Body of pancreas (tissue), 4 donors: ENCODE measurements at regions not wholly inside any gene's neighbourhood (a gene's known extent, or its start where the extent isn't known, plus 50 kb on each side); places are given as distances from the start of the nearest gene placed in this dataset.
A peak's percentile ranks its signal among the peaks of the same experiment; 100 is the strongest.
"Not testable (repeated sequence)": the region's sequence is repeated elsewhere in the genome, so short reads cannot be mapped to it uniquely, and the experiment has no call there.

Source experiments
- ATAC-seq: fragments of 150-250 bp; one replicate; pipeline ENCODE4 v1.9.1; 2016
- DNase-seq, 4 donors: peaks; one replicate each; pipeline ENCODE4 v3.0.0-alpha.2; 2019
- H3K27ac ChIP-seq, 4 donors: fragments of 200-600 bp; sonication (generic); 1 replicate in 3 of 4; 2 replicates in 1 of 4; pipeline versions ENCODE4 v1.5.1 to v1.6.1; 2016 to 2019; ENCODE audit warnings: mild to moderate bottlenecking in 1 of 4, mixed read lengths in 1 of 4, moderate library complexity in 1 of 4
- H3K27me3 ChIP-seq, 2 donors: fragments of 200-600 bp; sonication (generic); one replicate each; pipeline ENCODE4 v1.6.0; 2016; ENCODE audit warnings: mild to moderate bottlenecking in 1 of 2
- H3K36me3 ChIP-seq, 2 donors: fragments of 200-600 bp; sonication (generic); replicated peaks in 1 of 2; 2 replicates each; pipeline ENCODE4 v1.5.1; 2016; ENCODE audit warnings: low read depth in 2 of 2; ENCODE audit not compliant: insufficient read depth in 1 of 2
- H3K4me1 ChIP-seq: fragments of 200-600 bp; sonication (generic); one replicate; pipeline ENCODE4 v1.6.0; 2016
- H3K4me3 ChIP-seq, 2 donors: fragments of 200-600 bp; sonication (generic); 1 replicate in 1 of 2; 2 replicates in 1 of 2; pipeline ENCODE4 v1.5.1; 2016 to 2019
- H3K9me3 ChIP-seq, 3 donors: fragments of 200-600 bp; sonication (generic); 1 replicate in 2 of 3; 2 replicates in 1 of 3; pipeline ENCODE4 v1.5.1; 2016
- POLR2A ChIP-seq, 3 donors: fragments of 450-650 bp; IDR thresholded peaks; one replicate each; pipeline ENCODE4 v1.6.1; 2016; ENCODE audit warnings: antibody characterized with exemption in 3 of 3, mild to moderate bottlenecking in 2 of 3
- WGBS, 2 donors: methylation state at CpG; one replicate each; pipeline ENCODE4 v1.1.5; 2017; 5-methylcytosine and 5-hydroxymethylcytosine counted together
- intact Hi-C: fragments of 100-400 bp; cut with DNase I; formaldehyde crosslinking; loops from one replicate; pipeline ENCODE4 v1.15.1; 2023
- TF ChIP-seq, protein P1 (sequence below), 7 experiments: fragments of 450-650 bp in 4 of 7; fragments of 200-600 bp in 3 of 7; sonication (generic) in 3 of 7; IDR thresholded peaks; one replicate each; pipeline ENCODE4 v1.5.1; 2016 to 2019; ENCODE audit warnings: antibody characterized with exemption in 7 of 7

DNA sequence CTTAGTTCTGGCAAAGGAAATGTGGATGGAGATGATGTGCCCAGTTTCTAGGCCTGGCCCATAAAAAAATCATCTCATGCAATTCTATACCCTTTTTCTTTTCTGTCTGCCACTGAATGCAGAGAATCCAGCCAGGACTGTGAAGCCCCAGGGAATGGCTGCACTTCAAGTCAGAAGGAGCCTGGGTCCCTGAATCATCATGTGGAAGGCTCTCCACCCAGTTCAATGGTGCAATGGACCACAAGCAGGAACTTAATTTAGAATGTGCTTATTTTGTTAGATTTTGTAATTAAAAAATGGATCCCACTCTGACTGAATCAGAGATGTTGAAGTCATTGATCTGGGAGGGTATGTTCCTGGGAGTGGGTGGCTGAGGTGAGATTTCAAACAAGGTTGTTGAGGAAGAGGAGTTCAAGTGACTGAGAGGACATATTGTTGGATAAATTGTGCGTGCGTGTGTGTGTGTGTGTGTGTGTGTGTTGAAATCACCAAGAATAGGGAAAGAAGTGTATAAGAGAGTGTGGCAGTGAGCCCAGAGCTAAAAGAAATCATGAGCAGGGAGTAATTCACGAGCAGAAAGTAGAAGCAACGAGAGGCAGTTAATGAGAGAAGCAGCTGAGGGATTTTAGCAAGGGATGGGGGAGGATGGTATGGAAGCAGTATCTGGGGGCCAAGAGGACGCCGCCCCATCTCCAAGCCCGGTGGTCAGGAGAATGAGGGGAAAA, 125.4 kb downstream of the TMX1 start:
- 50 to 71% methylated on average over 7 of the region's 7 CpGs for WGBS, 2 donors
- H3K4me3 ChIP-seq, result no peak overlapping the region
- DNase-seq (no peak), ATAC-seq (no peak)
- TF ChIP-seq, protein P1, sequence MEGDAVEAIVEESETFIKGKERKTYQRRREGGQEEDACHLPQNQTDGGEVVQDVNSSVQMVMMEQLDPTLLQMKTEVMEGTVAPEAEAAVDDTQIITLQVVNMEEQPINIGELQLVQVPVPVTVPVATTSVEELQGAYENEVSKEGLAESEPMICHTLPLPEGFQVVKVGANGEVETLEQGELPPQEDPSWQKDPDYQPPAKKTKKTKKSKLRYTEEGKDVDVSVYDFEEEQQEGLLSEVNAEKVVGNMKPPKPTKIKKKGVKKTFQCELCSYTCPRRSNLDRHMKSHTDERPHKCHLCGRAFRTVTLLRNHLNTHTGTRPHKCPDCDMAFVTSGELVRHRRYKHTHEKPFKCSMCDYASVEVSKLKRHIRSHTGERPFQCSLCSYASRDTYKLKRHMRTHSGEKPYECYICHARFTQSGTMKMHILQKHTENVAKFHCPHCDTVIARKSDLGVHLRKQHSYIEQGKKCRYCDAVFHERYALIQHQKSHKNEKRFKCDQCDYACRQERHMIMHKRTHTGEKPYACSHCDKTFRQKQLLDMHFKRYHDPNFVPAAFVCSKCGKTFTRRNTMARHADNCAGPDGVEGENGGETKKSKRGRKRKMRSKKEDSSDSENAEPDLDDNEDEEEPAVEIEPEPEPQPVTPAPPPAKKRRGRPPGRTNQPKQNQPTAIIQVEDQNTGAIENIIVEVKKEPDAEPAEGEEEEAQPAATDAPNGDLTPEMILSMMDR (IDR thresholded peaks at IDR 0.05), result no peak
- no peak for TF ChIP-seq POLR2A (IDR thresholded peaks at IDR 0.05)
- no peak overlapping the region for H3K27ac ChIP-seq
- no peaks in the 10 kb centered on the region for H3K9me3 ChIP-seq
- H3K36me3 ChIP-seq, result no peaks in the 10 kb centered on the region
- H3K4me1 ChIP-seq, result no peaks in the 10 kb centered on the region
- intact Hi-C loops, result loop anchor here (5.0 kb wide), 1 partner anchor 412 kb away; no protein-coding TSS in a partner anchor
- H3K27me3 ChIP-seq, result no peaks in the 10 kb centered on the region

DNA sequence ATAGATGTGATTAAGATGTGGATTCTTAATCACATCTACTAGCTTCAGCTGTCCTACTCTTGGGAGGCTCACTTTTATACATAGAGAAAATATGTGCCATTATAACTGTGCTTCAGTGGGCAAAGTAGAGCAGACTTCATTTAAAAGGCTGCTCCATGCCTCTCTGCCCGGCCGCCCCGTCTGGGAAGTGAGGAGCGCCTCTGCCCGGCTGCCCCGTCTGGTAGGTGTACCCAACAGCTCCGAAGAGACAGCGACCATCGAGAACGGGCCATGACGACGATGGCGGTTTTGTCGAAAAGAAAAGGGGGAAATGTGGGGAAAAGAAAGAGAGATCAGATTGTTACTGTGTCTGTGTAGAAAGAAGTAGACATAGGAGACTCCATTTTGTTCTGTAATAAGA, 126.4 kb downstream of the TMX1 start:
- not testable (repeated sequence) for H3K27me3 ChIP-seq, DNase-seq, H3K4me3 ChIP-seq, H3K4me1 ChIP-seq, H3K9me3 ChIP-seq, H3K36me3 ChIP-seq, ATAC-seq, H3K27ac ChIP-seq
- intact Hi-C loops, result loop anchor here (5.0 kb wide), 1 partner anchor 411 kb away; no protein-coding TSS in a partner anchor
- WGBS, 2 donors, result 75 to 90% methylated on average over 14 of the region's 14 CpGs

- ATAC-seq, H3K4me1 ChIP-seq, H3K27ac ChIP-seq, H3K27me3 ChIP-seq, H3K36me3 ChIP-seq, H3K4me3 ChIP-seq, H3K9me3 ChIP-seq: not testable (repeated sequence)
- WGBS, 2 donors, result 19 to 20% methylated on average over 7 of the region's 7 CpGs
- peak in 2 of 4 donors; percentile 6 to 19 for DNase-seq
- intact Hi-C loops, result loop anchor here (5.0 kb wide), 1 partner anchor 410 kb away; no protein-coding TSS in a partner anchor
Observed at GRCh38 chr14:51366866-51367599, 127.0 kb downstream of the TMX1 start.

- no peaks in the 10 kb centered on the region for H3K4me1 ChIP-seq
- H3K27me3 ChIP-seq, result no peaks in the 10 kb centered on the region
- intact Hi-C loops, result loop anchor here (5.0 kb wide), 1 partner anchor 410 kb away; no protein-coding TSS in a partner anchor
- 21 to 51% methylated on average over 1 of the region's 1 CpG for WGBS, 2 donors
- no peak overlapping the region for H3K4me3 ChIP-seq
- DNase-seq, result no peak
- no peak overlapping the region for H3K27ac ChIP-seq
- TF ChIP-seq, protein P1 (IDR thresholded peaks at IDR 0.05), result no peak
- TF ChIP-seq POLR2A (IDR thresholded peaks at IDR 0.05), result no peak
- H3K9me3 ChIP-seq, result no peaks in the 10 kb centered on the region
- no peak for ATAC-seq
- no peaks in the 10 kb centered on the region for H3K36me3 ChIP-seq
Observed at GRCh38 chr14:51367600-51367931, 127.5 kb downstream of the TMX1 start.

DNA sequence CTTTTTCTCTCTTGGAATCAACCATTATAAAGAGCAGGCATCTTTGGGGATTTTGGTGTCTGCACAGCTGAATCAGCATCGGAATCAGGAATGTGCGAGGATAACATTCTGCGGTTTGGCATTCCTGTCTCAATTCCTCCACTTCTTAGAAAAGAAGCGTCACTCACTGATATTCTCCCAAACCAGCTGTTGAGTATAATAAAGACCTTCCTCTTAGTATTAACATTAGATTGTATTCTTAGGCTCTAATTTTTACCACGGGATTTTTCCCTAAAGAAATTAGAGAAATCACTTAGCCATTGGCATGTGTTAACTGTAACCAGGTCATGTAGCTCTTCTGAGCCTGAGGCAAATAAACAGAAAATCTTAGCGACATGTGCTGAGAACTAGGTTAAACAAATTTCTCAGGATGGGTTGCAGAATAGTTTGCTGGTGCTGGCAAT, 128.7 kb downstream of the TMX1 start:
- no peaks in the 10 kb centered on the region for H3K4me1 ChIP-seq
- DNase-seq (peak in 1 of 4 donors; percentile 13), ATAC-seq (no peak)
- intact Hi-C loops, result loop anchor here (5.0 kb wide), 1 partner anchor 409 kb away; no protein-coding TSS in a partner anchor
- H3K9me3 ChIP-seq, result no peaks in the 10 kb centered on the region
- no peak overlapping the region for H3K27ac ChIP-seq
- WGBS, 2 donors, result 49 to 64% methylated on average over 6 of the region's 6 CpGs
- H3K4me3 ChIP-seq, result no peak overlapping the region
- no peaks in the 10 kb centered on the region for H3K36me3 ChIP-seq
- H3K27me3 ChIP-seq, result no peaks in the 10 kb centered on the region
- TF ChIP-seq, protein P1 (IDR thresholded peaks at IDR 0.05), result no peak
- no peak for TF ChIP-seq POLR2A (IDR thresholded peaks at IDR 0.05)
